ENCODE measurements at regions not wholly inside any gene's neighbourhood (a gene's known extent, or its start where the extent isn't known, plus 50 kb on each side); places are given as distances from the start of the nearest gene placed in this dataset.

- no peak for DNase-seq (ENCODE audit: low spot score)
Observed at GRCh38 chr17:54834086-54834485, 66.6 kb upstream of the TOM1L1 start.

GRCh38 chr17:54835015-54835414 lies 65.6 kb upstream of the TOM1L1 start:
- DNase-seq (ENCODE audit: low spot score): no peak

- no peak for DNase-seq (ENCODE audit: low spot score)
Observed at GRCh38 chr17:54836723-54837462, 63.8 kb upstream of the TOM1L1 start.

- no peak for DNase-seq (ENCODE audit: low spot score)
Observed at GRCh38 chr17:54838651-54839421, 61.8 kb upstream of the TOM1L1 start.

GRCh38 chr17:54839447-54839846 lies 61.2 kb upstream of the TOM1L1 start:
- no peak for DNase-seq (ENCODE audit: low spot score)

- DNase-seq (ENCODE audit: low spot score): no peak
Observed at GRCh38 chr17:54840885-54841591, 59.6 kb upstream of the TOM1L1 start.

GRCh38 chr17:54841656-54842055 lies 59.0 kb upstream of the TOM1L1 start:
- no peak for DNase-seq (ENCODE audit: low spot score)

- DNase-seq (ENCODE audit: low spot score): no peak
Observed at GRCh38 chr17:54844233-54844632, 56.4 kb upstream of the TOM1L1 start.

- no peak for DNase-seq (ENCODE audit: low spot score)
Observed at GRCh38 chr17:54848368-54848987, 52.2 kb upstream of the TOM1L1 start.

GRCh38 chr17:54849660-54850059 lies 51.0 kb upstream of the TOM1L1 start:
- no peak for DNase-seq (ENCODE audit: low spot score)

All from mucosa of gallbladder (tissue), 1 donor.